ENCODE measurements at regions not wholly inside any gene's neighbourhood (a gene's known extent, or its start where the extent isn't known, plus 50 kb on each side); places are given as distances from the start of the nearest gene placed in this dataset.

GRCh38 chr6:84403545-84403944 lies 176.1 kb upstream of the CEP162 start:
- TF ChIP-seq CTCF (IDR thresholded peaks at IDR 0.05), result no peak

GRCh38 chr6:84399003-84399402 lies 171.6 kb upstream of the CEP162 start:
- 86 to 87% methylated on average over 2 of the region's 2 CpGs for WGBS, 2 donors
- intact Hi-C loops (cut with DNase I), result no loop called here
- no peaks in the 10 kb centered on the region for H3K36me3 ChIP-seq
- ATAC-seq (no peak), DNase-seq (no peak)
- H3K4me1 ChIP-seq, result no peaks in the 10 kb centered on the region
- no peak for TF ChIP-seq CTCF (IDR thresholded peaks at IDR 0.05)
- no peaks in the 10 kb centered on the region for H3K9me3 ChIP-seq
- no peak overlapping the region for H3K4me3 ChIP-seq
- H3K27me3 ChIP-seq, result no peaks in the 10 kb centered on the region
- H3K27ac ChIP-seq, result no peak overlapping the region

More at GRCh38 chr6:84403545-84403944, 176.1 kb upstream of the CEP162 start:
- H3K27ac ChIP-seq, result no peak overlapping the region
- ATAC-seq (no peak), DNase-seq (no peak)
- no peak overlapping the region for H3K4me3 ChIP-seq
- H3K9me3 ChIP-seq, result no peaks in the 10 kb centered on the region
- intact Hi-C loops (cut with DNase I), result no loop called here
- H3K36me3 ChIP-seq, result no peaks in the 10 kb centered on the region
- H3K4me1 ChIP-seq, result no peaks in the 10 kb centered on the region
- no peaks in the 10 kb centered on the region for H3K27me3 ChIP-seq

- no peak for TF ChIP-seq CTCF (IDR thresholded peaks at IDR 0.05)
- Histone ChIP-seq H3K36me3 (no peaks in the 10 kb centered on the region), H3K27me3 (no peaks in the 10 kb centered on the region), H3K4me3 (no peak overlapping the region), H3K27ac (no peak overlapping the region), H3K9me3 (peaks cover 0 to 17% (median 3%) of the 10 kb centered on the region in 11 donors), H3K4me1 (no peaks in the 10 kb centered on the region)
- intact Hi-C loops (cut with DNase I), result no loop called here
- no peak for ATAC-seq
- no peak for DNase-seq
- 53 to 65% methylated on average over 3 of the region's 3 CpGs for WGBS, 2 donors
These were observed 164.8 kb upstream of the CEP162 start for GRCh38 chr6:84392261-84392660.

- no peak overlapping the region for H3K27ac ChIP-seq
- intact Hi-C loops (cut with DNase I), result no loop called here
- 89 to 90% methylated on average over 2 of the region's 2 CpGs for WGBS, 2 donors
These were observed 163.4 kb upstream of the CEP162 start for GRCh38 chr6:84390851-84391250.

More at GRCh38 chr6:84390851-84391250, 163.4 kb upstream of the CEP162 start:
- Histone ChIP-seq H3K9me3 (peaks cover 0 to 31% (median 5%) of the 10 kb centered on the region in 11 donors), H3K4me1 (no peaks in the 10 kb centered on the region), H3K27me3 (no peaks in the 10 kb centered on the region), H3K36me3 (no peaks in the 10 kb centered on the region), H3K4me3 (no peak overlapping the region)
- no peak for DNase-seq
- no peak for TF ChIP-seq CTCF (IDR thresholded peaks at IDR 0.05)
- ATAC-seq, result no peak
